WTC11 (cell line): ENCODE measurements at regions not wholly inside any gene's neighbourhood (a gene's known extent, or its start where the extent isn't known, plus 50 kb on each side); places are given as distances from the start of the nearest gene placed in this dataset.

Source experiments
- ATF3 ChIP-seq: sonication (generic); formaldehyde crosslinking; conservative IDR thresholded peaks from 2 replicates; pipeline ENCODE4 v1.8.1; 2022; ENCODE audit warnings: mild to moderate bottlenecking, missing genetic modification reagents
- CREB1 ChIP-seq: sonication (generic); formaldehyde crosslinking; IDR thresholded peaks from 2 replicates; pipeline ENCODE4 v1.8.0; 2023; ENCODE audit warnings: mild to moderate bottlenecking, missing genetic modification reagents
- CTCF ChIP-seq: fragments of 200-600 bp; IDR thresholded peaks from 2 replicates; pipeline ENCODE4 v1.8.0; 2022; ENCODE audit warnings: antibody characterized with exemption
- ELF4 ChIP-seq: sonication (generic); formaldehyde crosslinking; IDR thresholded peaks from 2 replicates; pipeline ENCODE4 v1.8.1; 2022; ENCODE audit warnings: low read depth, mild to moderate bottlenecking, moderate library complexity, missing genetic modification reagents
- IRF1 ChIP-seq: sonication (generic); formaldehyde crosslinking; IDR thresholded peaks from 2 replicates; pipeline ENCODE4 v1.8.0; 2023; ENCODE audit warnings: missing genetic modification reagents
- IRF2 ChIP-seq: sonication (generic); formaldehyde crosslinking; IDR thresholded peaks from 2 replicates; pipeline ENCODE4 v1.8.0; 2022; ENCODE audit warnings: low read depth, missing genetic modification reagents, borderline replicate concordance
- NR1H2 ChIP-seq: sonication (generic); formaldehyde crosslinking; IDR thresholded peaks from 2 replicates; pipeline ENCODE4 v1.9.0; 2021; ENCODE audit warnings: mild to moderate bottlenecking, moderate library complexity, missing genetic modification reagents
- NR2C2 ChIP-seq: sonication (generic); formaldehyde crosslinking; IDR thresholded peaks from 2 replicates; pipeline ENCODE4 v1.8.0; 2022; ENCODE audit warnings: mild to moderate bottlenecking, missing genetic modification reagents
- STAT6 ChIP-seq: sonication (generic); formaldehyde crosslinking; conservative IDR thresholded peaks from 2 replicates; pipeline ENCODE4 v1.8.1; 2023; ENCODE audit warnings: mild to moderate bottlenecking, low read depth, missing genetic modification reagents, moderate library complexity
- ZBTB43 ChIP-seq: sonication (generic); formaldehyde crosslinking; IDR thresholded peaks from 2 replicates; pipeline ENCODE4 v1.8.1; 2023; ENCODE audit warnings: mild to moderate bottlenecking, missing genetic modification reagents
- ZNF121 ChIP-seq: sonication (generic); formaldehyde crosslinking; IDR thresholded peaks from 2 replicates; pipeline ENCODE4 v1.8.0; 2023; ENCODE audit warnings: missing genetic modification reagents
- ZNF232 ChIP-seq: sonication (generic); formaldehyde crosslinking; IDR thresholded peaks from 2 replicates; pipeline ENCODE4 v1.8.0; 2022; ENCODE audit warnings: mild to moderate bottlenecking, missing genetic modification reagents

- TF ChIP-seq CTCF: no peak
- TF ChIP-seq IRF1 (CRISPR knock-in tag): no peak
- TF ChIP-seq STAT6: no peak
- TF ChIP-seq ZNF121 (CRISPR knock-in tag): no peak
- no peak for TF ChIP-seq ZBTB43
- TF ChIP-seq IRF2: no peak
- TF ChIP-seq NR2C2 (CRISPR knock-in tag): no peak
- TF ChIP-seq ELF4 (CRISPR knock-in tag): no peak
- TF ChIP-seq ATF3: no peak
- no peak for TF ChIP-seq CREB1 (CRISPR knock-in tag)
- no peak for TF ChIP-seq ZNF232 (CRISPR knock-in tag)
- TF ChIP-seq NR1H2 (CRISPR knock-in tag): no peak
Observed at GRCh38 chr1:118739501-118739900, 248.6 kb downstream of the TBX15 start.
